Fibroblast of lung (primary cell): ENCODE measurements at regions not wholly inside any gene's neighbourhood (a gene's known extent, or its start where the extent isn't known, plus 50 kb on each side); places are given as distances from the start of the nearest gene placed in this dataset.
"Not testable (repeated sequence)": the region's sequence is repeated elsewhere in the genome, so short reads cannot be mapped to it uniquely, and the experiment has no call there.

Experiments used
- DNase-seq, 2 donors: peaks; one replicate each; pipeline versions ENCODE4 v3.0.0 to v3.0.0-alpha.2; 2010; ENCODE audit warnings: low read depth in 2 of 2
- H2AFZ ChIP-seq: 2 replicates; pipeline ENCODE4 v1.5.1; 2012; ENCODE audit warnings: low read length, control low read depth, inconsistent platforms
- H3K27ac ChIP-seq: 2 replicates; pipeline ENCODE4 v1.5.1; 2011; ENCODE audit warnings: low read length, control low read depth; ENCODE audit not compliant: insufficient read depth
- H3K27me3 ChIP-seq: 2 replicates; pipeline ENCODE4 v1.5.1; 2011; ENCODE audit warnings: mild to moderate bottlenecking, low read length; ENCODE audit not compliant: control insufficient read depth, insufficient read depth
- H3K36me3 ChIP-seq: 2 replicates; pipeline ENCODE4 v1.5.1; 2011; ENCODE audit warnings: low read length; ENCODE audit not compliant: control insufficient read depth, insufficient read depth
- H3K4me1 ChIP-seq: 2 replicates; pipeline ENCODE4 v1.5.1; 2011; ENCODE audit warnings: low read length; ENCODE audit not compliant: control insufficient read depth, insufficient read depth; ENCODE audit errors: extremely low read depth
- H3K4me2 ChIP-seq: 2 replicates; pipeline ENCODE4 v1.5.1; 2011; ENCODE audit warnings: low read length, control low read depth; ENCODE audit not compliant: insufficient read depth; ENCODE audit errors: extremely low read depth
- H3K4me3 ChIP-seq, 4 experiments: fragments of 200-600 bp in 1 of 4; sonication (generic) in 1 of 4; replicated peaks in 1 of 4; 2 replicates each; pipeline ENCODE4 v1.5.1; 2011 to 2016; ENCODE audit warnings: low read length in 4 of 4, low read depth in 3 of 4, mild to moderate bottlenecking in 3 of 4, control low read depth in 2 of 4, inconsistent platforms in 1 of 4, mixed read lengths in 1 of 4; ENCODE audit not compliant: insufficient read depth in 1 of 4; ENCODE audit errors: control extremely low read depth in 1 of 4
- H3K79me2 ChIP-seq: 2 replicates; pipeline ENCODE4 v1.5.1; 2012; ENCODE audit warnings: mild to moderate bottlenecking, low read length, inconsistent platforms; ENCODE audit not compliant: control insufficient read depth, insufficient read depth
- H3K9ac ChIP-seq: 2 replicates; pipeline ENCODE4 v1.5.1; 2011; ENCODE audit warnings: mild to moderate bottlenecking, low read length, control low read depth; ENCODE audit not compliant: insufficient read depth
- H3K9me3 ChIP-seq: 2 replicates; pipeline ENCODE4 v1.5.1; 2012; ENCODE audit warnings: low read depth, low read length; ENCODE audit not compliant: control insufficient read depth, insufficient read depth
- H4K20me1 ChIP-seq: 2 replicates; pipeline ENCODE4 v1.5.1; 2011; ENCODE audit warnings: low read length; ENCODE audit not compliant: control insufficient read depth, insufficient read depth; ENCODE audit errors: extremely low read depth
- CTCF ChIP-seq, 2 donors: IDR thresholded peaks in 1 of 2; conservative IDR thresholded peaks in 1 of 2; 1 replicate in 1 of 2; 2 replicates in 1 of 2; pipeline ENCODE4 v1.5.1; 2011 to 2012; ENCODE audit warnings: low read length in 2 of 2, control low read depth in 1 of 2, inconsistent platforms in 1 of 2, low read depth in 1 of 2, mild to moderate bottlenecking in 1 of 2
- EZH2 ChIP-seq: IDR thresholded peaks from 2 replicates; pipeline ENCODE4 v1.5.1; 2012; ENCODE audit warnings: low read length, control low read depth, mild to moderate bottlenecking; ENCODE audit errors: missing control alignments

DNA sequence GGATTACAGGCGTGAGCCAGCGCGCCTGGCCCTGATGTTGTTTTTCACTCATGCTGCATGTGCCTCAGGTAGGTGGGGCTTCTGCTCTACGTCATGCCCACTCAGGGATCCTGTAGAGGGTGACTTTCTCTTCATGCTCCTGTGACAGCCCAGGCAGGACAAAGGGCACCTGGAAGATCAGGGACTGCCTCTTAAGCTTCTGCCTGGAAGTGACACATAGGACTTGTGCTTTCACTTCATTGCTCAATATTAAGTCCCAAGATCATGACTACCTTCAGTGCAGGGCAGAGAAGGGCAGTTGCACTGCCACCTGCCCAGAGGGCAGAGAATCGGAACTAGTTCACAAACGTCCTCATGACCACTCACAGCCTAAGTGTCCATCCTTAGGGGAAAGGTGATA, 249.5 kb upstream of the SULF2 start:
- no peak for TF ChIP-seq CTCF (conservative IDR thresholded peaks at IDR 0.05 in 1 of 2, IDR thresholded peaks at IDR 0.05 in 1 of 2; ENCODE audit: low read depth in 1 of 2, low read length in 2 of 2)
- TF ChIP-seq EZH2: no peak
- DNase-seq: no peak
- Histone ChIP-seq H3K4me2 (no peak overlapping the region), H3K9ac (no peak overlapping the region), H3K4me1 (no peaks in the 10 kb centered on the region), H3K79me2 (no peaks in the 10 kb centered on the region), H3K4me3 (no peak overlapping the region), H3K27ac (no peak overlapping the region), H3K36me3 (no peaks in the 10 kb centered on the region), H3K27me3 (no peaks in the 10 kb centered on the region), H2AFZ (no peak overlapping the region), H3K9me3 (no peaks in the 10 kb centered on the region), H4K20me1 (no peaks in the 10 kb centered on the region)

GRCh38 chr20:48033005-48033404, 247.7 kb upstream of the SULF2 start:
- not testable (repeated sequence) for H3K36me3 ChIP-seq, H3K79me2 ChIP-seq, H2AFZ ChIP-seq, H3K27me3 ChIP-seq, H3K4me2 ChIP-seq, H3K27ac ChIP-seq, DNase-seq, H3K9me3 ChIP-seq, H4K20me1 ChIP-seq, H3K4me3 ChIP-seq, H3K4me1 ChIP-seq, H3K9ac ChIP-seq

- H3K4me2 ChIP-seq: no peak overlapping the region
- H3K9me3 ChIP-seq: no peaks in the 10 kb centered on the region
- H3K36me3 ChIP-seq: no peaks in the 10 kb centered on the region
- H3K9ac ChIP-seq: no peak overlapping the region
- no peak overlapping the region for H3K4me3 ChIP-seq
- H3K79me2 ChIP-seq: no peaks in the 10 kb centered on the region
- no peak overlapping the region for H2AFZ ChIP-seq
- no peak for TF ChIP-seq CTCF (conservative IDR thresholded peaks at IDR 0.05 in 1 of 2, IDR thresholded peaks at IDR 0.05 in 1 of 2; ENCODE audit: low read depth in 1 of 2, low read length in 2 of 2)
- TF ChIP-seq EZH2: no peak
- H3K4me1 ChIP-seq: no peaks in the 10 kb centered on the region
- H3K27ac ChIP-seq: no peak overlapping the region
- no peak for DNase-seq
- H4K20me1 ChIP-seq: no peaks in the 10 kb centered on the region
- H3K27me3 ChIP-seq: no peaks in the 10 kb centered on the region
Measured at GRCh38 chr20:48031122-48031521, 245.8 kb upstream of the SULF2 start.
